ENCODE measurements at regions not wholly inside any gene's neighbourhood (a gene's known extent, or its start where the extent isn't known, plus 50 kb on each side); places are given as distances from the start of the nearest gene placed in this dataset.
A peak's percentile ranks its signal among the peaks of the same experiment; 100 is the strongest.

DNA sequence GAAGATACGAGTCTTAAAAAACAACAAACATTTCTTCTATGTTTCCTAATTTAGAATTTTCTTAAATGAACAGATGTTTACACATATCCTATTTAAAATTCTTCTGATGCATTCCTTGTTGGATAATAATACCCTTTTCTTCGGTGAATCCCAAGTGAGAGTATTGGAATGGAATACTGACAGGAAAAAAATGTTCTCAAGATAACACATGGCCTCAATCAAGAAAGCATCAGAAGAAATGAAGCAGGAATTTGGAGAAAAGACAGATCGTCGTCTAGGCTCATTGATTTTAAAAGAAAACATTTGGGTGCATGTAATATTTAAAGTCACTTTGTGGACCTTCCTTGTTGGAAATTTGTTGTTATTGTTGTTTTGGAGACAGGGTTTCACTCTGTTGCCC is 196.9 kb upstream of the ANK2 start:
- TF ChIP-seq, protein P1, sequence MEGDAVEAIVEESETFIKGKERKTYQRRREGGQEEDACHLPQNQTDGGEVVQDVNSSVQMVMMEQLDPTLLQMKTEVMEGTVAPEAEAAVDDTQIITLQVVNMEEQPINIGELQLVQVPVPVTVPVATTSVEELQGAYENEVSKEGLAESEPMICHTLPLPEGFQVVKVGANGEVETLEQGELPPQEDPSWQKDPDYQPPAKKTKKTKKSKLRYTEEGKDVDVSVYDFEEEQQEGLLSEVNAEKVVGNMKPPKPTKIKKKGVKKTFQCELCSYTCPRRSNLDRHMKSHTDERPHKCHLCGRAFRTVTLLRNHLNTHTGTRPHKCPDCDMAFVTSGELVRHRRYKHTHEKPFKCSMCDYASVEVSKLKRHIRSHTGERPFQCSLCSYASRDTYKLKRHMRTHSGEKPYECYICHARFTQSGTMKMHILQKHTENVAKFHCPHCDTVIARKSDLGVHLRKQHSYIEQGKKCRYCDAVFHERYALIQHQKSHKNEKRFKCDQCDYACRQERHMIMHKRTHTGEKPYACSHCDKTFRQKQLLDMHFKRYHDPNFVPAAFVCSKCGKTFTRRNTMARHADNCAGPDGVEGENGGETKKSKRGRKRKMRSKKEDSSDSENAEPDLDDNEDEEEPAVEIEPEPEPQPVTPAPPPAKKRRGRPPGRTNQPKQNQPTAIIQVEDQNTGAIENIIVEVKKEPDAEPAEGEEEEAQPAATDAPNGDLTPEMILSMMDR (IDR thresholded peaks at IDR 0.05; ENCODE audit: insufficient read depth, low read depth, low read length, missing control alignments) = no peak
- DNase-seq (ENCODE audit: low read depth) = no peak
- no peak overlapping the region for H3K4me3 ChIP-seq (ENCODE audit: low read length)

DNA sequence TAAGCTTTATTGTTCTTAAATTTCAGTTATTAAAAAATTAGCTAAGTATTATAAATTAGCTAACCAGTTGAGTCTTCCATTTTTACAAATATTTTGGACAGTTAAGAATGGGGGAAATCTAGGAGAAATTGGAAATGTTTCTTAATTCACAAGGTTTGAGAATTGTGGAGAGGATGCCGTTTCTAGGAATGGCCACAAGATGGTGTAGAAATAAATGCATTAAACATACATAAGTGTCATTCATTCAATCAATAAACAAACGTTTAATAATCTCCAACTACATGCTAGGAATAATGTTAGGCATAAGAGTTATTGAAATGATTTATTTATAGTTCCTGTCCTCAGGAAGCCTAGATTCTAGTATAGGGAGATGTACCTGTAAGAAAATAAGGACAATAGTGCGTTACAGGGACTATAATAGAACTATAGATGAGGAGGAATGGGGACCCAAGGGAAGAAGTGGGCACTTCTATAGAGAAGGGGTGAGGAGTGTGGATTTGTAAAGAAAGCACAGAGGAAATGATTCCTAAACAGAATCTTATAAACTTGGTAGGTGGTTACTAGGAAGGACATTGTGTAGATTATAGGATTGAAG is 195.7 kb upstream of the ANK2 start:
- no peak overlapping the region for H3K4me3 ChIP-seq (ENCODE audit: low read length)
- TF ChIP-seq, protein P1 (IDR thresholded peaks at IDR 0.05; ENCODE audit: insufficient read depth, low read depth, low read length, missing control alignments) = peak; percentile 63
- DNase-seq (ENCODE audit: low read depth) = peak; percentile 32

DNA sequence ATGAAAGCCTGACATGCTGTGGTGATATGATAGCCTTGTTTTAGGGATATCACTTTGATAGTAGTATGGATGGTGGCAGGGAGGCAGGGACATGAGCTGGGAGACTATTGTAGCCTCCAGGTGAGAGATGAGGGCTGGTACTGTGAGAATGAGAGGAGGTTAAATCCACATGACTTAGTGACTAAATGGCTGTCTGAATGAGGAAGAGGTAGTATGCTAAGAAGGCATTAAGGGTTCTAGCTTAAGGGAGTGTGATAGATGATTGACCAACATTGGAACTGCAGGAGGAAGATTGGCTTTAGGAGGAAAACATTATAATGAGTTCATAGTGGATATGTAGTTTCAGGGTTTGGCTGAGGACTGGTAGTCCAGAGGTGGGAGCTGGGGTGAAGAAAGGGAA is 195.0 kb upstream of the ANK2 start:
- no peak overlapping the region for H3K4me3 ChIP-seq (ENCODE audit: low read length)
- DNase-seq (ENCODE audit: low read depth) = peak; percentile 13
- TF ChIP-seq, protein P1 (IDR thresholded peaks at IDR 0.05; ENCODE audit: insufficient read depth, low read depth, low read length, missing control alignments) = no peak

DNA sequence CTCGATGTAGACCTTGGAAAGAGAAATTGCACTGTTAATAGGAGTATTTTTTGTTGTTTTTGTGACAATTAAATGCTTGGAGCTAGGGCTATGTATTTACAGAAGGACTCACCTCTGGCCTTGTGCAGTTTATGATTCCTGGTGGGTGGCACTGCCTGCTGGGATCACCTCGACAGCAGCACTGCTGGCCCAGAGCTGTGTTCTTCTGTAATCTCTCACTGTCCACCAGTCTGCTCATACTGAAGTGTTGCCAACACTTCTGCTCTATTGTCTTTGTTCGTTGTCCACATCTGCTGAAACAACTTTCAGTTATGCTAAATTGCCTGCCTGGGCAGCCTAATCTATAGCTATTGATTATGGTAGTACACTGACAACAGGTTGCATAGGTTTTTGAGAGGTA is 194.4 kb upstream of the ANK2 start:
- TF ChIP-seq, protein P1 (IDR thresholded peaks at IDR 0.05; ENCODE audit: insufficient read depth, low read depth, low read length, missing control alignments) = no peak
- DNase-seq (ENCODE audit: low read depth) = no peak
- no peak overlapping the region for H3K4me3 ChIP-seq (ENCODE audit: low read length)

DNA sequence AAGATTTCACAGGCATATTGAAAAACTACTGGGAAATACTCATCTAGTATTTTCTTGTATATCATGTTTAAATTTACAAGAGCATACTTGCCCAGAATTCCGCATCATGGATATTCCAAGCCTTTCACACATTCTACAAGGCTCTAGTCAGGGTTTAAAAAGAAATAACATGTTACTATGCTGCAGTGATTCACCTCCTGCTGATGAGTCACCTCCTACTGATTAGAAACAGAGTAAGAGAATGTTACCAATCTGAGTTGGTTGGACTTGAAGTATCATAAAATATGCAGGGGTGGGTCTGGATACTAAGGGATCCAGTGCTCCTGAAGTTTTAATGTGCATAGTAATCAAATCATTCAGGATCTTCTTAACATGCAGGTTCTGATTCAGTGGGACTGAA is 192.0 kb upstream of the ANK2 start:
- TF ChIP-seq, protein P1 (IDR thresholded peaks at IDR 0.05; ENCODE audit: insufficient read depth, low read depth, low read length, missing control alignments) = no peak
- DNase-seq (ENCODE audit: low read depth) = peak; percentile 97
- no peak overlapping the region for H3K4me3 ChIP-seq (ENCODE audit: low read length)

DNA sequence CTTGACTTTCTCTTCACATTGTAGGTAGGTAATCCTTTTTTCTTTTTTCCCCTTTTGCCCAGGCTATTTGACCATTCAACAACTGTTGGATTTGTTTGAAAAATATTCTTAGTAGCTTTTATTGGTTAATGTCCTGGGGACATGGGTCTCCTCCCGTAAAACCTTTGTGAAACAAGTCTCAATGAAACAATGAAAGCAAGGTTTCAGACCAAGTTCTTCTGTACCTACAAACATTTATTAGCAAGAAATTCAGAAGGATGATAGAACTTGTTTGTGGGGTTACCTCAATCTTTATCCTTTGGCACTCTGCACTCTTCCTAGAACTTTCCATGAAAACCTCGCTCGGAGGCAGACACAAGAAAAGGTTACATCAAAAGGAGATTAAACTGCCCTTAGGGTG is 190.7 kb upstream of the ANK2 start:
- DNase-seq (ENCODE audit: low read depth) = no peak
- TF ChIP-seq, protein P1 (IDR thresholded peaks at IDR 0.05; ENCODE audit: insufficient read depth, low read depth, low read length, missing control alignments) = no peak
- no peak overlapping the region for H3K4me3 ChIP-seq (ENCODE audit: low read length)

DNA sequence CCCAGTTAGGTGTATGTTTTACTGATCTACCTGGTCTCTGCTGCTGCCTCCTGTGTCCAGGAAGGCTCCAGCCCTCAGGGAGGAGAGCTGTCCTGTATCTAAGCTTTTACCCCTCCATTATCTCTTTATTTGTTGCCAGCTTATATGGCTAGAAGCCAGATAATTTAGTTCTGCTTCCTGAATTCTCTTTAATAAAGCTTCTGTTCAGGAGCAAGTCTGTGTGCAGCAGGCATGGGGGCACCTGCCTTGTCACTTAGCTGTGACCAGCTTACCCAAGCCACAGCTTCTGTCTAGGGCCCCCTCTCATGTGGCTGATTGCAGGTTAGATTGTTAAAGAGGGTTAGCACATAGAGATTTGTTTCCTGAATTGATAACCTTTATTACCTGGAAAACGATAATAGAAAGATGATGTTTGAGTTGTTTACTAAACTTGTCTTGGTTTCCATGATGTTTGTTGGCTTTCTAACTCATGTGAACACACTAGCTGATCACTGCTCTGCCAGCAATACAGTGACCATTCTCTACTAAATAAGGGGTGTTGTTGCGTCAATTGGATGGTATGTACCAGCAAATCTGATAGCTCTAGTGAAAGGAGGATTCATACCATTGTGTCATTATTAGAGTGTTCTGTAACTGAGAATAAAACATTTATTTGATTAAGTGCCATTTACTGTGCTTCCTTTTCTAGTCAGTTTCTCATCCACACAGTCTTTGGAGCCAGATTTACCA is 189.8 kb upstream of the ANK2 start:
- DNase-seq (ENCODE audit: low read depth) = no peak
- H3K4me3 ChIP-seq (ENCODE audit: low read length) = no peak overlapping the region
- TF ChIP-seq, protein P1 (IDR thresholded peaks at IDR 0.05; ENCODE audit: insufficient read depth, low read depth, low read length, missing control alignments) = no peak
